Progenitor cell of endocrine pancreas (in vitro differentiated cells): ENCODE measurements at regions not wholly inside any gene's neighbourhood (a gene's known extent, or its start where the extent isn't known, plus 50 kb on each side); places are given as distances from the start of the nearest gene placed in this dataset.

ENCODE experiments used
- DNase-seq: peaks from one replicate; pipeline ENCODE4 v3.0.0; 2021; ENCODE audit warnings: low spot score; ENCODE audit not compliant: unreplicated experiment
- H3K27ac Mint-ChIP-seq: 2 replicates; pipeline ENCODE4 v1.8.0; 2021; ENCODE audit warnings: mild to moderate bottlenecking, moderate library complexity, mixed read lengths
- H3K27me3 Mint-ChIP-seq: 2 replicates; pipeline ENCODE4 v1.8.0; 2021; ENCODE audit warnings: mixed read lengths
- H3K36me3 Mint-ChIP-seq: 2 replicates; pipeline ENCODE4 v1.8.0; 2022; ENCODE audit warnings: mixed read lengths; ENCODE audit not compliant: insufficient read depth
- H3K4me1 Mint-ChIP-seq: 2 replicates; pipeline ENCODE4 v1.8.0; 2021; ENCODE audit warnings: low read depth, mixed read lengths
- H3K4me3 Mint-ChIP-seq: 2 replicates; pipeline ENCODE4 v1.8.0; 2021; ENCODE audit warnings: low read depth, mild to moderate bottlenecking, moderate library complexity, mixed read lengths
- H3K9me3 Mint-ChIP-seq: 2 replicates; pipeline ENCODE4 v1.8.0; 2021; ENCODE audit warnings: low read depth, mixed read lengths
- TF ChIP-seq, protein P1 (sequence below): fragments of 200-600 bp; sonication (generic); IDR thresholded peaks from one replicate; pipeline ENCODE4 v1.5.0; 2021; ENCODE audit warnings: antibody characterized with exemption, mild to moderate bottlenecking; ENCODE audit not compliant: unreplicated experiment

DNA sequence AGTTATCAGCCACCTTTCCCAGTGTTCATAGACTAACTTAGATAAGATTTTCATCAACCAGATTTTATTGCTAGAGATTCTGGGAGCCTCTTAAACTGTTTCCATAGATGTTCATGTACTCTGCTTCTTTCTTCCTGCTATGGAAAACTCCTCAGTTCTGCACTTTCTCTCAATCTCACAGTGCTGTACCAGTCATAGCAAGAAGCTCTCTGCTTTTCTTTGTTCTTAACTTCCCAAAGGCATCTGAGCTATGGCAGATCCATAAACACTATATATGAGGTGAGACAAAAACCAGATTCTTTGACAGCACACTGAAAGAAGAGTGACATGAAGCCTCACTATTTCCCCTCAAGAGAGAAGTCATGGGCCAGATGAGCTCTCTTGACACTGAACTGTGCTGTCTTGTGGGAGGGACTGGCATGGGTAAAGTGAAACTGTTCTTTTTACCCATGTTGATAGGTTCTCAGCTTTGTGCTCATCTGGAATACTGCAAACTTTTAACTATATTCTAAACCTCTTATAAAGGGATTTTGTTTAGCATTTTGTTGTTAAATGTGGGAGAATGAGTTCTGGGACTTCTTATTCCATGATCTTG lies 64.2 kb upstream of the LYPLAL1 start:
- H3K9me3 Mint-ChIP-seq: peaks cover 21% of the 10 kb centered on the region
- no peaks in the 10 kb centered on the region for H3K4me1 Mint-ChIP-seq
- H3K4me3 Mint-ChIP-seq: no peak overlapping the region
- TF ChIP-seq, protein P1, sequence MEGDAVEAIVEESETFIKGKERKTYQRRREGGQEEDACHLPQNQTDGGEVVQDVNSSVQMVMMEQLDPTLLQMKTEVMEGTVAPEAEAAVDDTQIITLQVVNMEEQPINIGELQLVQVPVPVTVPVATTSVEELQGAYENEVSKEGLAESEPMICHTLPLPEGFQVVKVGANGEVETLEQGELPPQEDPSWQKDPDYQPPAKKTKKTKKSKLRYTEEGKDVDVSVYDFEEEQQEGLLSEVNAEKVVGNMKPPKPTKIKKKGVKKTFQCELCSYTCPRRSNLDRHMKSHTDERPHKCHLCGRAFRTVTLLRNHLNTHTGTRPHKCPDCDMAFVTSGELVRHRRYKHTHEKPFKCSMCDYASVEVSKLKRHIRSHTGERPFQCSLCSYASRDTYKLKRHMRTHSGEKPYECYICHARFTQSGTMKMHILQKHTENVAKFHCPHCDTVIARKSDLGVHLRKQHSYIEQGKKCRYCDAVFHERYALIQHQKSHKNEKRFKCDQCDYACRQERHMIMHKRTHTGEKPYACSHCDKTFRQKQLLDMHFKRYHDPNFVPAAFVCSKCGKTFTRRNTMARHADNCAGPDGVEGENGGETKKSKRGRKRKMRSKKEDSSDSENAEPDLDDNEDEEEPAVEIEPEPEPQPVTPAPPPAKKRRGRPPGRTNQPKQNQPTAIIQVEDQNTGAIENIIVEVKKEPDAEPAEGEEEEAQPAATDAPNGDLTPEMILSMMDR: no peak
- no peak overlapping the region for H3K27ac Mint-ChIP-seq
- DNase-seq: no peak
- H3K36me3 Mint-ChIP-seq: peaks cover 2% of the 10 kb centered on the region
- no peaks in the 10 kb centered on the region for H3K27me3 Mint-ChIP-seq

DNA sequence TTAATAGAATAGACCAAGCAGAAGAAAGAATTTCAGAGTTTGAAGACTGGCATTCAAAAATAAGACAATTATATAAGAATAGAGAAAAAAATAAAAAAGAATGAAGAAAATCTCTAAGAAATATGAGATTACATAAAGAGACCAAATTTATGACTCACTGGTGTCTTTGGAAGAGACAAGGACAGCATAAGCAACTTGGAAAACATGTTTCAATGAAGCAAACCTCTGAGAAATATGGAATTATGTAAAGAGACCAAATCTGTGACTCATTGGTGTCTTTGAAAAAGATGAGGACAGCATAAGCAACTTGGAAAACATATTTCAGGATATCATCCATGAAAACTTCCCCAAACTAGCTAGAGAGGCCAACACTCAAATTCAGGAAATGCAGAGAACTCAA lies 60.4 kb upstream of the LYPLAL1 start:
- no peak overlapping the region for H3K4me3 Mint-ChIP-seq
- DNase-seq: no peak
- H3K27me3 Mint-ChIP-seq: no peaks in the 10 kb centered on the region
- H3K27ac Mint-ChIP-seq: no peak overlapping the region
- TF ChIP-seq, protein P1: no peak
- peaks cover 2% of the 10 kb centered on the region for H3K36me3 Mint-ChIP-seq
- peaks cover 15% of the 10 kb centered on the region for H3K9me3 Mint-ChIP-seq
- no peaks in the 10 kb centered on the region for H3K4me1 Mint-ChIP-seq

DNA sequence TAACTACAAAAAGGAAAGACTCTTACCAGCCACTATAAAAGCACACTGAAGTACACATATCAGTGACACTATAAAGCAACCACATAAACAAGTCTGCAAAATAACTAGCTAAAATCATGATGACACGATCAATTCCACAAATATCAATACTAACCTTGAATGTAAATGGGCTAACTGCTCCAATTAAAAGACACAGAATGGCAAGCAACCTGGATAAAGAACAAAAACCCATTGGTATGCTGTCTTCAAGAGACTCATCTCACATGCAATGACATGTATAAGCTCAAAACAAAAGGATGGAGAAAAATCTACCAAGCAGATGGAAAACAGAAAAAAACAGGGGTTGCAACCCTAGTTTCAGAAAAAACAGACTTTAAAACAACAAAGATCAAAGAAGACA lies 59.7 kb upstream of the LYPLAL1 start:
- H3K36me3 Mint-ChIP-seq: peaks cover 2% of the 10 kb centered on the region
- TF ChIP-seq, protein P1: no peak
- peaks cover 15% of the 10 kb centered on the region for H3K9me3 Mint-ChIP-seq
- H3K4me1 Mint-ChIP-seq: no peaks in the 10 kb centered on the region
- H3K27me3 Mint-ChIP-seq: no peaks in the 10 kb centered on the region
- H3K27ac Mint-ChIP-seq: no peak overlapping the region
- no peak overlapping the region for H3K4me3 Mint-ChIP-seq
- DNase-seq: no peak

DNA sequence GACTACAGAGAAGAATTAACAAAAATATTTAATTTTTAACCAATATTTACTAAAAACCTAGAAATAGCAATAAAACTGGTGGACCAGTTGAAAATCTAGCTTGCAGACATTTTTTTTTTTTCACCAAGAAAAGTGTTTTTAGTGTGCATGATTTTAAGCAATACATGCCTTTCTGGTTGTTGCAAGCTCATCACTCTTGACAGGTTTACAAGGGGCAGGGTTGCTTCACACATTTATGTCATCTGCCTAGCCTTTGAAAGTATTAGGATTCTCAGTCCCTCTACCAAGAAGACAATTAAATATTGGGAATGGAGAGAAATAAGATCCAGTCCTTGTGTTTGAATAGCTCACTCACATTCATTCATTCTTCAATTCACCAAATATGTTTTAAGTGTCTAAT lies 53.8 kb upstream of the LYPLAL1 start:
- TF ChIP-seq, protein P1: no peak
- H3K9me3 Mint-ChIP-seq: no peaks in the 10 kb centered on the region
- H3K27me3 Mint-ChIP-seq: no peaks in the 10 kb centered on the region
- no peaks in the 10 kb centered on the region for H3K4me1 Mint-ChIP-seq
- no peak overlapping the region for H3K27ac Mint-ChIP-seq
- no peaks in the 10 kb centered on the region for H3K36me3 Mint-ChIP-seq
- H3K4me3 Mint-ChIP-seq: no peak overlapping the region
- DNase-seq: no peak

DNA sequence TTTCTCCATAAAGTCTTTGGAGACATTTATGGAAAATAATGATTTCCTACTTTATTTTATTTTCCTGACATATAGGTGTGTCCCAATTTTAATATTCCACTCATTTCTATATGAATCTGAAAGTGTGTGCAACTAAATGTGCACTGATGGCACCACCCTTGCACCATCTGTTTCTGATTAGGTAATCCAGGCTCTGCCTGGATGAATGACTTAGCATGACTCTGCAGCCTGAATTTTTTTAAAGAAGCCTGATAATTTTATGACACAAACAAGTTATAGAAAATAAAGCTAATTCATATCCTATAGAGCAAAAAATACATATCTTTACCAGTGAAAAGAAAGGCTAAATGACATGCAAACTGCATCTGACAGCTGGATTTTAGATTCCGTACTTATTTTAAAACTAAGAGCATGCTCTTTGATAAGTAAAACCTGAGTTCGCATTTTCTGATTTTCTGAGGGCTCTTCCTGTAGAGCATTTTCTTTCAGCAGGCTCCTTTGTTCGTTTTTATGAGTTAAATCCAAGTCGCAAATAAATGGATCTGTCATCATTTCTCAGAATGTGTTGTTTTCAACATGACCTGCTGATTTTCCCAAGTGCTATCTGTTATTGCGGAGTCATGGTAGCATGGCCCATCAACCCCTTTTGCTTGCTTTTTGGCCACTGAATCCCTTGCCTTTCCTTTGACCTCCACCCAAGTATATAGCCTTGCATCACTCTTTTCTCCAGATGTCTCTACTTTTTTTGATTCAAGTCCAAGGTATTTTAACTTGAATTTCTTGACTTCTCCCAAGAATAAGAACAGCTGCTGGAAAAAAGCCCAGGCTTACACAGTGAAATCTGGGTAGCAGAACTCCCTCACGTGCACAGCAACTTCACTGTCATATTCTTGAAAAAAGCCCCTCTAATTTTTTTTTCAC lies 52.8 kb upstream of the LYPLAL1 start:
- Mint-ChIP-seq H3K9me3 (no peaks in the 10 kb centered on the region), H3K4me1 (no peaks in the 10 kb centered on the region), H3K36me3 (no peaks in the 10 kb centered on the region), H3K4me3 (no peak overlapping the region), H3K27ac (no peak overlapping the region), H3K27me3 (no peaks in the 10 kb centered on the region)
- TF ChIP-seq, protein P1: no peak
- DNase-seq: no peak
